ENCODE measurements at regions not wholly inside any gene's neighbourhood (a gene's known extent, or its start where the extent isn't known, plus 50 kb on each side); places are given as distances from the start of the nearest gene placed in this dataset.

GRCh38 chr15:62726461-62726860 lies 316.1 kb upstream of the TPM1 start:
- CTCF ChIA-PET = interaction anchor here (2.6 kb wide), 1 partner anchor 16 kb away, joined by 16 read pairs; no protein-coding TSS in a partner anchor
- POLR2A ChIA-PET (ENCODE audit: low non-redundant PET) = no interaction called here
- intact Hi-C loops (cut with micrococcal nuclease; ENCODE audit: unreplicated experiment) = no loop called here
- H3K4me3 ChIP-seq (ENCODE audit: low read depth, low read length, poor library complexity, severe bottlenecking) = no peak overlapping the region
- H3K4me1 ChIP-seq (ENCODE audit: insufficient read depth, low read length, poor library complexity, severe bottlenecking) = peaks cover 24% of the 10 kb centered on the region
- H3K27ac ChIP-seq (ENCODE audit: low read depth, low read length, poor library complexity, severe bottlenecking) = peak overlapping the region; percentile 33
- peak; percentile 88 for DNase-seq (ENCODE audit: low spot score)
- no peaks in the 10 kb centered on the region for H3K27me3 ChIP-seq (replicated peaks; ENCODE audit: insufficient read depth, low read depth, low read length, poor library complexity)
- no peak for TF ChIP-seq CTCF (conservative IDR thresholded peaks at IDR 0.05; ENCODE audit: low read depth, low read length)
- no peak for TF ChIP-seq EZH2 (IDR thresholded peaks at IDR 0.05; ENCODE audit: borderline replicate concordance, low read depth, low read length, poor library complexity, severe bottlenecking)
- no TSS peak for BruUV-seq (replicated peaks)
- peaks cover 10% of the 10 kb centered on the region for H3K9me3 ChIP-seq (ENCODE audit: low read depth, low read length, poor library complexity, severe bottlenecking)
- H3K36me3 ChIP-seq (ENCODE audit: insufficient read depth, low read length, poor library complexity, severe bottlenecking) = no peaks in the 10 kb centered on the region

- Histone ChIP-seq H3K36me3 (ENCODE audit: insufficient read depth, low read length, poor library complexity, severe bottlenecking) (no peaks in the 10 kb centered on the region), H3K27ac (ENCODE audit: low read depth, low read length, poor library complexity, severe bottlenecking) (no peak overlapping the region), H3K4me3 (ENCODE audit: low read depth, low read length, poor library complexity, severe bottlenecking) (no peak overlapping the region), H3K27me3 (replicated peaks; ENCODE audit: insufficient read depth, low read depth, low read length, poor library complexity) (no peaks in the 10 kb centered on the region), H3K4me1 (ENCODE audit: insufficient read depth, low read length, poor library complexity, severe bottlenecking) (peaks cover 24% of the 10 kb centered on the region), H3K9me3 (ENCODE audit: low read depth, low read length, poor library complexity, severe bottlenecking) (peaks cover 10% of the 10 kb centered on the region)
- ChIA-PET POLR2A (ENCODE audit: low non-redundant PET) (no interaction called here), CTCF (interaction anchor here (2.6 kb wide), 1 partner anchor 15 kb away, joined by 16 read pairs; no protein-coding TSS in a partner anchor)
- TF ChIP-seq EZH2 (IDR thresholded peaks at IDR 0.05; ENCODE audit: borderline replicate concordance, low read depth, low read length, poor library complexity, severe bottlenecking) (no peak), CTCF (conservative IDR thresholded peaks at IDR 0.05; ENCODE audit: low read depth, low read length) (no peak)
- BruUV-seq (replicated peaks) = no TSS peak
- no peak for DNase-seq (ENCODE audit: low spot score)
- intact Hi-C loops (cut with micrococcal nuclease; ENCODE audit: unreplicated experiment) = no loop called here
Measured at GRCh38 chr15:62727501-62727900, 315.0 kb upstream of the TPM1 start.

GRCh38 chr15:62730825-62731224 lies 311.7 kb upstream of the TPM1 start:
- CTCF ChIA-PET = no interaction called here
- intact Hi-C loops (cut with micrococcal nuclease; ENCODE audit: unreplicated experiment) = no loop called here
- TF ChIP-seq CTCF (conservative IDR thresholded peaks at IDR 0.05; ENCODE audit: low read depth, low read length) (no peak), EZH2 (IDR thresholded peaks at IDR 0.05; ENCODE audit: borderline replicate concordance, low read depth, low read length, poor library complexity, severe bottlenecking) (no peak)

More at GRCh38 chr15:62730825-62731224, 311.7 kb upstream of the TPM1 start:
- no peaks in the 10 kb centered on the region for H3K36me3 ChIP-seq (ENCODE audit: insufficient read depth, low read length, poor library complexity, severe bottlenecking)
- BruUV-seq (replicated peaks) = no TSS peak
- DNase-seq (ENCODE audit: low spot score) = no peak
- peaks cover 34% of the 10 kb centered on the region for H3K4me1 ChIP-seq (ENCODE audit: insufficient read depth, low read length, poor library complexity, severe bottlenecking)
- H3K9me3 ChIP-seq (ENCODE audit: low read depth, low read length, poor library complexity, severe bottlenecking) = peaks cover 10% of the 10 kb centered on the region
- no peaks in the 10 kb centered on the region for H3K27me3 ChIP-seq (replicated peaks; ENCODE audit: insufficient read depth, low read depth, low read length, poor library complexity)
- H3K4me3 ChIP-seq (ENCODE audit: low read depth, low read length, poor library complexity, severe bottlenecking) = no peak overlapping the region
- POLR2A ChIA-PET (ENCODE audit: low non-redundant PET) = no interaction called here
- no peak overlapping the region for H3K27ac ChIP-seq (ENCODE audit: low read depth, low read length, poor library complexity, severe bottlenecking)

All from A673 (cell line).